ENCODE measurements at regions not wholly inside any gene's neighbourhood (a gene's known extent, or its start where the extent isn't known, plus 50 kb on each side); places are given as distances from the start of the nearest gene placed in this dataset.

DNA sequence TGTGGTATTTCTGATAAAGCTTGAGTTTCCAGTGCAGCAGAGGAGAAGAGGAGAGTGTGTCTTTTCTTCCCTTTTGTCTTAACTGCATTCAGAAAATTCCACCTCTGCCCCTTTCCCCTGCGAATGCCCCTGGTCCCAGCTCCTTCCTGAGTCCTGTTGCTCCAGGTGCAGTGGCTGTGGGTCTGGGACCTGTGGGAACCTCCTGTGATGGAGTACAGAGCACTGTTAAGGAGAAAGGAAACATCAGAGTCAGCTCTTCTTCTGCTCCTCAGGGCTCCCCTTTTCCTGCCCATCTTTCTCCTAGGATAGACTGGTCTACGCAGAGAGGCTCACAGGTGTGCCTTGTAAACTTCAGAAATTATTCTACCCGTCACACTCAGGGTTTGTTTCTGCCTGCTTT lies 165.8 kb upstream of the ROPN1 start:
- no peaks in the 10 kb centered on the region for H3K27me3 ChIP-seq (ENCODE audit: control insufficient read depth in 1 of 2, insufficient read depth in 2 of 2, low read length in 2 of 2)
- H3K36me3 ChIP-seq (replicated peaks in 1 of 2; ENCODE audit: control insufficient read depth in 1 of 2, insufficient read depth in 2 of 2, low read length in 2 of 2) = no peaks in the 10 kb centered on the region
- H3K4me2 ChIP-seq (ENCODE audit: low read depth, low read length) = no peak overlapping the region
- no peak for ATAC-seq
- no peak overlapping the region for H3K4me3 ChIP-seq (replicated peaks in 1 of 3; ENCODE audit: insufficient read depth in 1 of 3, low read depth in 2 of 3, low read length in 3 of 3)
- no peaks in the 10 kb centered on the region for H3K9me3 ChIP-seq (ENCODE audit: low read length)
- intact Hi-C loops (cut with micrococcal nuclease; ENCODE audit: unreplicated experiment) (no loop called here), in situ Hi-C loops (cut with HindIII; ENCODE audit: extremely low pct_ligation_motif_present, low pct_unique_long_range_greater_than_20kb) (no loop called here)
- no TSS peak for BruUV-seq (replicated peaks)
- no peak overlapping the region for H3K9ac ChIP-seq (ENCODE audit: insufficient read depth, low read depth, low read length)
- FAIRE-seq = no peak
- H3K4me1 ChIP-seq (ENCODE audit: insufficient read depth, low read length) = peaks cover 9% of the 10 kb centered on the region
- H3K79me2 ChIP-seq (ENCODE audit: insufficient read depth, low read length) = no peaks in the 10 kb centered on the region
- H4K20me1 ChIP-seq (ENCODE audit: insufficient read depth, low read length) = 0 out of 2 replicates have a peak, but pooled peaks cover 4% of the 10 kb centered on the region
- 18% methylated on average over 3 of the region's 3 CpGs for WGBS (ENCODE audit: low lambda C conversion rate)
- ChIA-PET CTCF (ENCODE audit: low intra/inter-chr PET ratio, low total read pairs) (no interaction called here), POLR2A (no interaction called here)
- H2AFZ ChIP-seq (ENCODE audit: low read length) = no peak overlapping the region
- no peak for DNase-seq (ENCODE audit: low spot score)
- H3K27ac ChIP-seq (ENCODE audit: extremely low read length, insufficient read depth, low read length) = no peak overlapping the region
- TF ChIP-seq ZSCAN31 (CRISPR knock-in tag; IDR thresholded peaks at IDR 0.05; ENCODE audit: low read depth) = no peak
- TF ChIP-seq ZNF607 (CRISPR knock-in tag; IDR thresholded peaks at IDR 0.05; ENCODE audit: borderline replicate concordance) = no peak
- TF ChIP-seq ZKSCAN5 (CRISPR knock-in tag; IDR thresholded peaks at IDR 0.05) = no peak
- no peak for TF ChIP-seq ZKSCAN8 (CRISPR knock-in tag; IDR thresholded peaks at IDR 0.05; ENCODE audit: borderline replicate concordance)
- TF ChIP-seq ZNF644 (CRISPR knock-in tag; IDR thresholded peaks at IDR 0.05; ENCODE audit: low read depth) = no peak
- no peak for TF ChIP-seq ZNF337 (CRISPR knock-in tag; IDR thresholded peaks at IDR 0.05; ENCODE audit: borderline replicate concordance, low read depth)
- TF ChIP-seq, protein P1, sequence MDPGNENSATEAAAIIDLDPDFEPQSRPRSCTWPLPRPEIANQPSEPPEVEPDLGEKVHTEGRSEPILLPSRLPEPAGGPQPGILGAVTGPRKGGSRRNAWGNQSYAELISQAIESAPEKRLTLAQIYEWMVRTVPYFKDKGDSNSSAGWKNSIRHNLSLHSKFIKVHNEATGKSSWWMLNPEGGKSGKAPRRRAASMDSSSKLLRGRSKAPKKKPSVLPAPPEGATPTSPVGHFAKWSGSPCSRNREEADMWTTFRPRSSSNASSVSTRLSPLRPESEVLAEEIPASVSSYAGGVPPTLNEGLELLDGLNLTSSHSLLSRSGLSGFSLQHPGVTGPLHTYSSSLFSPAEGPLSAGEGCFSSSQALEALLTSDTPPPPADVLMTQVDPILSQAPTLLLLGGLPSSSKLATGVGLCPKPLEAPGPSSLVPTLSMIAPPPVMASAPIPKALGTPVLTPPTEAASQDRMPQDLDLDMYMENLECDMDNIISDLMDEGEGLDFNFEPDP (CRISPR knock-in tag; conservative IDR thresholded peaks at IDR 0.05) = no peak
- TF ChIP-seq, protein P2, sequence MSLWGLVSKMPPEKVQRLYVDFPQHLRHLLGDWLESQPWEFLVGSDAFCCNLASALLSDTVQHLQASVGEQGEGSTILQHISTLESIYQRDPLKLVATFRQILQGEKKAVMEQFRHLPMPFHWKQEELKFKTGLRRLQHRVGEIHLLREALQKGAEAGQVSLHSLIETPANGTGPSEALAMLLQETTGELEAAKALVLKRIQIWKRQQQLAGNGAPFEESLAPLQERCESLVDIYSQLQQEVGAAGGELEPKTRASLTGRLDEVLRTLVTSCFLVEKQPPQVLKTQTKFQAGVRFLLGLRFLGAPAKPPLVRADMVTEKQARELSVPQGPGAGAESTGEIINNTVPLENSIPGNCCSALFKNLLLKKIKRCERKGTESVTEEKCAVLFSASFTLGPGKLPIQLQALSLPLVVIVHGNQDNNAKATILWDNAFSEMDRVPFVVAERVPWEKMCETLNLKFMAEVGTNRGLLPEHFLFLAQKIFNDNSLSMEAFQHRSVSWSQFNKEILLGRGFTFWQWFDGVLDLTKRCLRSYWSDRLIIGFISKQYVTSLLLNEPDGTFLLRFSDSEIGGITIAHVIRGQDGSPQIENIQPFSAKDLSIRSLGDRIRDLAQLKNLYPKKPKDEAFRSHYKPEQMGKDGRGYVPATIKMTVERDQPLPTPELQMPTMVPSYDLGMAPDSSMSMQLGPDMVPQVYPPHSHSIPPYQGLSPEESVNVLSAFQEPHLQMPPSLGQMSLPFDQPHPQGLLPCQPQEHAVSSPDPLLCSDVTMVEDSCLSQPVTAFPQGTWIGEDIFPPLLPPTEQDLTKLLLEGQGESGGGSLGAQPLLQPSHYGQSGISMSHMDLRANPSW (CRISPR knock-in tag; IDR thresholded peaks at IDR 0.05; ENCODE audit: borderline replicate concordance) = no peak
- TF ChIP-seq, protein P3, sequence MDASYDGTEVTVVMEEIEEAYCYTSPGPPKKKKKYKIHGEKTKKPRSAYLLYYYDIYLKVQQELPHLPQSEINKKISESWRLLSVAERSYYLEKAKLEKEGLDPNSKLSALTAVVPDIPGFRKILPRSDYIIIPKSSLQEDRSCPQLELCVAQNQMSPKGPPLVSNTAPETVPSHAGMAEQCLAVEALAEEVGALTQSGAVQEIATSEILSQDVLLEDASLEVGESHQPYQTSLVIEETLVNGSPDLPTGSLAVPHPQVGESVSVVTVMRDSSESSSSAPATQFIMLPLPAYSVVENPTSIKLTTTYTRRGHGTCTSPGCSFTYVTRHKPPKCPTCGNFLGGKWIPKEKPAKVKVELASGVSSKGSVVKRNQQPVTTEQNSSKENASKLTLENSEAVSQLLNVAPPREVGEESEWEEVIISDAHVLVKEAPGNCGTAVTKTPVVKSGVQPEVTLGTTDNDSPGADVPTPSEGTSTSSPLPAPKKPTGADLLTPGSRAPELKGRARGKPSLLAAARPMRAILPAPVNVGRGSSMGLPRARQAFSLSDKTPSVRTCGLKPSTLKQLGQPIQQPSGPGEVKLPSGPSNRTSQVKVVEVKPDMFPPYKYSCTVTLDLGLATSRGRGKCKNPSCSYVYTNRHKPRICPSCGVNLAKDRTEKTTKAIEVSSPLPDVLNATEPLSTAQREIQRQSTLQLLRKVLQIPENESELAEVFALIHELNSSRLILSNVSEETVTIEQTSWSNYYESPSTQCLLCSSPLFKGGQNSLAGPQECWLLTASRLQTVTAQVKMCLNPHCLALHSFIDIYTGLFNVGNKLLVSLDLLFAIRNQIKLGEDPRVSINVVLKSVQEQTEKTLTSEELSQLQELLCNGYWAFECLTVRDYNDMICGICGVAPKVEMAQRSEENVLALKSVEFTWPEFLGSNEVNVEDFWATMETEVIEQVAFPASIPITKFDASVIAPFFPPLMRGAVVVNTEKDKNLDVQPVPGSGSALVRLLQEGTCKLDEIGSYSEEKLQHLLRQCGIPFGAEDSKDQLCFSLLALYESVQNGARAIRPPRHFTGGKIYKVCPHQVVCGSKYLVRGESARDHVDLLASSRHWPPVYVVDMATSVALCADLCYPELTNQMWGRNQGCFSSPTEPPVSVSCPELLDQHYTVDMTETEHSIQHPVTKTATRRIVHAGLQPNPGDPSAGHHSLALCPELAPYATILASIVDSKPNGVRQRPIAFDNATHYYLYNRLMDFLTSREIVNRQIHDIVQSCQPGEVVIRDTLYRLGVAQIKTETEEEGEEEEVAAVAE (CRISPR knock-in tag; IDR thresholded peaks at IDR 0.05; ENCODE audit: borderline replicate concordance) = no peak
- TF ChIP-seq, protein P4, sequence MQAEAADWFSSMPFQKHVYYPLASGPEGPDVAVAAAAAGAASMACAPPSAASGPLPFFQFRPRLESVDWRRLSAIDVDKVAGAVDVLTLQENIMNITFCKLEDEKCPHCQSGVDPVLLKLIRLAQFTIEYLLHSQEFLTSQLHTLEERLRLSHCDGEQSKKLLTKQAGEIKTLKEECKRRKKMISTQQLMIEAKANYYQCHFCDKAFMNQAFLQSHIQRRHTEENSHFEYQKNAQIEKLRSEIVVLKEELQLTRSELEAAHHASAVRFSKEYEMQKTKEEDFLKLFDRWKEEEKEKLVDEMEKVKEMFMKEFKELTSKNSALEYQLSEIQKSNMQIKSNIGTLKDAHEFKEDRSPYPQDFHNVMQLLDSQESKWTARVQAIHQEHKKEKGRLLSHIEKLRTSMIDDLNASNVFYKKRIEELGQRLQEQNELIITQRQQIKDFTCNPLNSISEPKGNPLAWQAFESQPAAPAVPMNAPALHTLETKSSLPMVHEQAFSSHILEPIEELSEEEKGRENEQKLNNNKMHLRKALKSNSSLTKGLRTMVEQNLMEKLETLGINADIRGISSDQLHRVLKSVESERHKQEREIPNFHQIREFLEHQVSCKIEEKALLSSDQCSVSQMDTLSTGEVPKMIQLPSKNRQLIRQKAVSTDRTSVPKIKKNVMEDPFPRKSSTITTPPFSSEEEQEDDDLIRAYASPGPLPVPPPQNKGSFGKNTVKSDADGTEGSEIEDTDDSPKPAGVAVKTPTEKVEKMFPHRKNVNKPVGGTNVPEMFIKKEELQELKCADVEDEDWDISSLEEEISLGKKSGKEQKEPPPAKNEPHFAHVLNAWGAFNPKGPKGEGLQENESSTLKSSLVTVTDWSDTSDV (CRISPR knock-in tag; IDR thresholded peaks at IDR 0.05) = no peak
- TF ChIP-seq IKZF1 (IDR thresholded peaks at IDR 0.05) = no peak

Measured in HepG2 (cell line).